ENCODE measurements at regions not wholly inside any gene's neighbourhood (a gene's known extent, or its start where the extent isn't known, plus 50 kb on each side); places are given as distances from the start of the nearest gene placed in this dataset.

- no peak overlapping the region for H2AFZ ChIP-seq (ENCODE audit: low read depth, low read length)
- no peak overlapping the region for H3K9ac ChIP-seq (ENCODE audit: low read depth, low read length)
- H3K4me2 ChIP-seq (ENCODE audit: insufficient read depth, low read length), result no peak overlapping the region
- DNase-seq (no peak), ATAC-seq (ENCODE audit: insufficient read depth, low read depth) (no peak)
- no peaks in the 10 kb centered on the region for H3K27me3 ChIP-seq (ENCODE audit: insufficient read depth, low read length, poor library complexity)
- H4K20me1 ChIP-seq (ENCODE audit: insufficient read depth, low read length), result no peaks in the 10 kb centered on the region
- H3K4me1 ChIP-seq (ENCODE audit: insufficient read depth, low read length), result no peaks in the 10 kb centered on the region
- H3K79me2 ChIP-seq (ENCODE audit: insufficient read depth, low read length), result no peaks in the 10 kb centered on the region
- no peak overlapping the region for H3K27ac ChIP-seq (ENCODE audit: low read length)
- H3K9me3 ChIP-seq (ENCODE audit: insufficient read depth, low read length, severe bottlenecking), result no peaks in the 10 kb centered on the region
- no peak overlapping the region for H3K4me3 ChIP-seq (ENCODE audit: low read depth in 1 of 2, low read length in 2 of 2)
- TF ChIP-seq CTCF (IDR thresholded peaks at IDR 0.05; ENCODE audit: borderline replicate concordance, extremely low read depth, low read length, poor library complexity, severe bottlenecking), result no peak
- no peak for TF ChIP-seq EZH2 (IDR thresholded peaks at IDR 0.05; ENCODE audit: borderline replicate concordance, low read depth, low read length, severe bottlenecking)
- no peaks in the 10 kb centered on the region for H3K36me3 ChIP-seq (ENCODE audit: insufficient read depth, low read length)
These were observed 436.2 kb upstream of the MDFIC2 start for GRCh38 chr3:70748593-70748992.

GRCh38 chr3:70747847-70748246 lies 435.4 kb upstream of the MDFIC2 start:
- DNase-seq, result no peak

GRCh38 chr3:70744536-70744935 lies 432.1 kb upstream of the MDFIC2 start:
- ATAC-seq (ENCODE audit: insufficient read depth, low read depth), result no peak
- DNase-seq, result no peak
- H3K27ac ChIP-seq (ENCODE audit: low read length), result no peak overlapping the region
- no peak overlapping the region for H3K9ac ChIP-seq (ENCODE audit: low read depth, low read length)
- H3K4me1 ChIP-seq (ENCODE audit: insufficient read depth, low read length), result no peaks in the 10 kb centered on the region
- no peak for TF ChIP-seq EZH2 (IDR thresholded peaks at IDR 0.05; ENCODE audit: borderline replicate concordance, low read depth, low read length, severe bottlenecking)
- H3K36me3 ChIP-seq (ENCODE audit: insufficient read depth, low read length), result no peaks in the 10 kb centered on the region
- no peak overlapping the region for H3K4me3 ChIP-seq (ENCODE audit: low read depth in 1 of 2, low read length in 2 of 2)
- H3K9me3 ChIP-seq (ENCODE audit: insufficient read depth, low read length, severe bottlenecking), result no peaks in the 10 kb centered on the region
- no peak overlapping the region for H3K4me2 ChIP-seq (ENCODE audit: insufficient read depth, low read length)
- H2AFZ ChIP-seq (ENCODE audit: low read depth, low read length), result no peak overlapping the region
- H3K79me2 ChIP-seq (ENCODE audit: insufficient read depth, low read length), result no peaks in the 10 kb centered on the region
- H4K20me1 ChIP-seq (ENCODE audit: insufficient read depth, low read length), result no peaks in the 10 kb centered on the region
- no peaks in the 10 kb centered on the region for H3K27me3 ChIP-seq (ENCODE audit: insufficient read depth, low read length, poor library complexity)

More at GRCh38 chr3:70747847-70748246, 435.4 kb upstream of the MDFIC2 start:
- Histone ChIP-seq H3K9me3 (ENCODE audit: insufficient read depth, low read length, severe bottlenecking) (no peaks in the 10 kb centered on the region), H3K9ac (ENCODE audit: low read depth, low read length) (no peak overlapping the region), H3K36me3 (ENCODE audit: insufficient read depth, low read length) (no peaks in the 10 kb centered on the region), H3K27ac (ENCODE audit: low read length) (no peak overlapping the region), H3K27me3 (ENCODE audit: insufficient read depth, low read length, poor library complexity) (no peaks in the 10 kb centered on the region), H3K79me2 (ENCODE audit: insufficient read depth, low read length) (no peaks in the 10 kb centered on the region), H3K4me3 (ENCODE audit: low read depth in 1 of 2, low read length in 2 of 2) (no peak overlapping the region), H3K4me1 (ENCODE audit: insufficient read depth, low read length) (no peaks in the 10 kb centered on the region), H3K4me2 (ENCODE audit: insufficient read depth, low read length) (no peak overlapping the region), H4K20me1 (ENCODE audit: insufficient read depth, low read length) (no peaks in the 10 kb centered on the region), H2AFZ (ENCODE audit: low read depth, low read length) (no peak overlapping the region)
- TF ChIP-seq EZH2 (IDR thresholded peaks at IDR 0.05; ENCODE audit: borderline replicate concordance, low read depth, low read length, severe bottlenecking) (no peak), CTCF (IDR thresholded peaks at IDR 0.05; ENCODE audit: borderline replicate concordance, extremely low read depth, low read length, poor library complexity, severe bottlenecking) (no peak)
- no peak for ATAC-seq (ENCODE audit: insufficient read depth, low read depth)

GRCh38 chr3:70743754-70744153 lies 431.3 kb upstream of the MDFIC2 start:
- no peaks in the 10 kb centered on the region for H3K4me1 ChIP-seq (ENCODE audit: insufficient read depth, low read length)
- H3K4me3 ChIP-seq (ENCODE audit: low read depth in 1 of 2, low read length in 2 of 2), result no peak overlapping the region
- no peaks in the 10 kb centered on the region for H4K20me1 ChIP-seq (ENCODE audit: insufficient read depth, low read length)
- H3K79me2 ChIP-seq (ENCODE audit: insufficient read depth, low read length), result no peaks in the 10 kb centered on the region
- ATAC-seq (ENCODE audit: insufficient read depth, low read depth) (no peak), DNase-seq (no peak)
- no peak overlapping the region for H2AFZ ChIP-seq (ENCODE audit: low read depth, low read length)
- no peaks in the 10 kb centered on the region for H3K36me3 ChIP-seq (ENCODE audit: insufficient read depth, low read length)
- H3K27ac ChIP-seq (ENCODE audit: low read length), result no peak overlapping the region
- no peak overlapping the region for H3K4me2 ChIP-seq (ENCODE audit: insufficient read depth, low read length)
- no peaks in the 10 kb centered on the region for H3K9me3 ChIP-seq (ENCODE audit: insufficient read depth, low read length, severe bottlenecking)
- TF ChIP-seq EZH2 (IDR thresholded peaks at IDR 0.05; ENCODE audit: borderline replicate concordance, low read depth, low read length, severe bottlenecking), result no peak
- TF ChIP-seq CTCF (IDR thresholded peaks at IDR 0.05; ENCODE audit: borderline replicate concordance, extremely low read depth, low read length, poor library complexity, severe bottlenecking), result no peak
- H3K9ac ChIP-seq (ENCODE audit: low read depth, low read length), result no peak overlapping the region
- H3K27me3 ChIP-seq (ENCODE audit: insufficient read depth, low read length, poor library complexity), result no peaks in the 10 kb centered on the region
